Smooth muscle cell (in vitro differentiated cells): ENCODE measurements at regions not wholly inside any gene's neighbourhood (a gene's known extent, or its start where the extent isn't known, plus 50 kb on each side); places are given as distances from the start of the nearest gene placed in this dataset.

ENCODE experiments used
- DNase-seq: peaks from one replicate; lab custom pipeline; 2025; ENCODE audit not compliant: unreplicated experiment; lab: John Stamatoyannopoulos, UW
- H2AFZ ChIP-seq: fragments of 200-600 bp; sonication (generic); 2 replicates; pipeline ENCODE4 v1.6.0; 2016; ENCODE audit warnings: antibody characterized with exemption, low read depth, mild to moderate bottlenecking
- H3F3A ChIP-seq: fragments of 200-600 bp; sonication (generic); 2 replicates; pipeline ENCODE4 v1.6.0; 2017; ENCODE audit warnings: antibody characterized with exemption, low read depth
- H3K27ac ChIP-seq: fragments of 200-600 bp; sonication (generic); 2 replicates; pipeline ENCODE4 v1.5.1; 2016; ENCODE audit warnings: low read depth, mild to moderate bottlenecking
- H3K27me3 ChIP-seq: fragments of 200-600 bp; sonication (generic); 2 replicates; pipeline ENCODE4 v1.6.1; 2016; ENCODE audit warnings: low read depth, mild to moderate bottlenecking
- H3K36me3 ChIP-seq: fragments of 200-600 bp; sonication (generic); 2 replicates; pipeline ENCODE4 v1.5.1; 2016; ENCODE audit warnings: low read depth
- H3K4me1 ChIP-seq: fragments of 200-600 bp; sonication (generic); 2 replicates; pipeline ENCODE4 v1.5.1; 2016; ENCODE audit warnings: low read depth
- H3K4me2 ChIP-seq: fragments of 200-600 bp; sonication (generic); 2 replicates; pipeline ENCODE4 v1.6.0; 2016; ENCODE audit warnings: mild to moderate bottlenecking
- H3K4me3 ChIP-seq: fragments of 200-600 bp; sonication (generic); 2 replicates; pipeline ENCODE4 v1.5.1; 2016; ENCODE audit warnings: mild to moderate bottlenecking
- H3K79me2 ChIP-seq: fragments of 200-600 bp; sonication (generic); 2 replicates; pipeline ENCODE4 v1.6.0; 2016; ENCODE audit warnings: low read depth, mild to moderate bottlenecking
- H3K9ac ChIP-seq: fragments of 200-600 bp; sonication (generic); 2 replicates; pipeline ENCODE4 v1.6.0; 2016; ENCODE audit warnings: low read depth
- H3K9me3 ChIP-seq: fragments of 200-600 bp; sonication (generic); replicated peaks from 2 replicates; pipeline ENCODE4 v1.5.1; 2016; ENCODE audit warnings: low read depth
- H4K20me1 ChIP-seq: fragments of 200-600 bp; sonication (generic); 2 replicates; pipeline ENCODE4 v1.6.0; 2016; ENCODE audit warnings: low read depth
- WGBS: methylation state at CpG from one replicate; pipeline ENCODE4 v1.1.7; 2016; ENCODE audit warnings: low lambda C conversion rate; 5-methylcytosine and 5-hydroxymethylcytosine counted together
- TF ChIP-seq, protein P1 (sequence below): fragments of 200-600 bp; sonication (generic); IDR thresholded peaks from 2 replicates; pipeline ENCODE4 v1.5.1; 2017; ENCODE audit warnings: borderline replicate concordance, mild to moderate bottlenecking, antibody characterized with exemption; ENCODE audit not compliant: insufficient read depth, poor library complexity, severe bottlenecking

DNA sequence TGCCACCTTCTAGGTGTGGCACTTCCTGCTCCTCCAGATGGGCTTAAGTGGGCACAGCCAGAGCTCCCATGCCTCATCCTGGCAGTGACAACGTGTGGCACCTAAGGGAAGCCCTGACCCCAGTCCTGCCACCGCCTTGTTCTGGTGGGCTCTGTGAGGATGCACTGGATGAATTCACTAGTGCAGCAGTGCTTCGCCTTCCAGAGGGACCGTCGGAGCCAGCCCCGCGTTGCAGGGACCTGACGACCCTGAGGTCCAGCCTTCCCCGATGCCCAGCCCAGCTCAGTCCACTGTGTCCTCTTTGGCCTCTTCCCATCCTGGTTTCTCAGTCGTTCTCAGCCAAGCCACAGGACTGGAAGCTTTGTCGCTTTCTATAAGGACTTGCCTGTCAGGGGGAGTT is 399.8 kb downstream of the SEC14L1 start:
- no peaks in the 10 kb centered on the region for H3K36me3 ChIP-seq
- H3K27me3 ChIP-seq, result no peaks in the 10 kb centered on the region
- no peaks in the 10 kb centered on the region for H3F3A ChIP-seq
- no peak for DNase-seq
- 80% methylated on average over 11 of the region's 11 CpGs for WGBS
- H3K27ac ChIP-seq, result no peak overlapping the region
- H3K4me3 ChIP-seq, result no peak overlapping the region
- peaks cover 27% of the 10 kb centered on the region for H3K4me1 ChIP-seq
- no peaks in the 10 kb centered on the region for H3K9me3 ChIP-seq
- H3K4me2 ChIP-seq, result no peak overlapping the region
- TF ChIP-seq, protein P1, sequence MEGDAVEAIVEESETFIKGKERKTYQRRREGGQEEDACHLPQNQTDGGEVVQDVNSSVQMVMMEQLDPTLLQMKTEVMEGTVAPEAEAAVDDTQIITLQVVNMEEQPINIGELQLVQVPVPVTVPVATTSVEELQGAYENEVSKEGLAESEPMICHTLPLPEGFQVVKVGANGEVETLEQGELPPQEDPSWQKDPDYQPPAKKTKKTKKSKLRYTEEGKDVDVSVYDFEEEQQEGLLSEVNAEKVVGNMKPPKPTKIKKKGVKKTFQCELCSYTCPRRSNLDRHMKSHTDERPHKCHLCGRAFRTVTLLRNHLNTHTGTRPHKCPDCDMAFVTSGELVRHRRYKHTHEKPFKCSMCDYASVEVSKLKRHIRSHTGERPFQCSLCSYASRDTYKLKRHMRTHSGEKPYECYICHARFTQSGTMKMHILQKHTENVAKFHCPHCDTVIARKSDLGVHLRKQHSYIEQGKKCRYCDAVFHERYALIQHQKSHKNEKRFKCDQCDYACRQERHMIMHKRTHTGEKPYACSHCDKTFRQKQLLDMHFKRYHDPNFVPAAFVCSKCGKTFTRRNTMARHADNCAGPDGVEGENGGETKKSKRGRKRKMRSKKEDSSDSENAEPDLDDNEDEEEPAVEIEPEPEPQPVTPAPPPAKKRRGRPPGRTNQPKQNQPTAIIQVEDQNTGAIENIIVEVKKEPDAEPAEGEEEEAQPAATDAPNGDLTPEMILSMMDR, result no peak
- no peaks in the 10 kb centered on the region for H3K79me2 ChIP-seq
- H4K20me1 ChIP-seq, result no peaks in the 10 kb centered on the region
- no peak overlapping the region for H3K9ac ChIP-seq
- H2AFZ ChIP-seq, result no peak overlapping the region

DNA sequence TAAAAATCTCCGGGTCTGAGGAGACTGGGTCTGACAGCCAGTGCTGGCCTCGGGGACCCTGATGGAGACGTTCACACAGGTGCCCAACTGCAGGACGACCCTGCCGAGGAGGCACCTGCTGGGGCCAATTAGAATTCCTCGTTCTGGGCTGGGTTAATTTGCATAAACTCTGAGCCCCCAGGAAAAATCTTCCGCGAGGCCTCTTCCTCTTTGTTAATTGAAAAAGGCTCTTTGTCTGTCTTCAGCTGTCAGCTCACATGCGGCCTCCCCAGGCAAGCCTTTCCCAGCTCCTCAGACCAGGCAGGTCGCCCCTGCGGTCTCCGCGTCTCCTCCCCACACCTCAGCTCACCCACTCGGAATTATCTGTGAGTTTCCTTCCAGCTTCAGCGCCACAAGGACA is 400.2 kb downstream of the SEC14L1 start:
- DNase-seq, result no peak
- TF ChIP-seq, protein P1, result no peak
- no peak overlapping the region for H3K9ac ChIP-seq
- H4K20me1 ChIP-seq, result no peaks in the 10 kb centered on the region
- no peaks in the 10 kb centered on the region for H3K9me3 ChIP-seq
- no peaks in the 10 kb centered on the region for H3K36me3 ChIP-seq
- WGBS, result 45% methylated on average over 15 of the region's 15 CpGs
- H3K4me2 ChIP-seq, result no peak overlapping the region
- no peaks in the 10 kb centered on the region for H3K79me2 ChIP-seq
- H3K4me1 ChIP-seq, result peaks cover 27% of the 10 kb centered on the region
- no peaks in the 10 kb centered on the region for H3F3A ChIP-seq
- no peak overlapping the region for H3K27ac ChIP-seq
- no peak overlapping the region for H3K4me3 ChIP-seq
- H3K27me3 ChIP-seq, result no peaks in the 10 kb centered on the region
- no peak overlapping the region for H2AFZ ChIP-seq

DNA sequence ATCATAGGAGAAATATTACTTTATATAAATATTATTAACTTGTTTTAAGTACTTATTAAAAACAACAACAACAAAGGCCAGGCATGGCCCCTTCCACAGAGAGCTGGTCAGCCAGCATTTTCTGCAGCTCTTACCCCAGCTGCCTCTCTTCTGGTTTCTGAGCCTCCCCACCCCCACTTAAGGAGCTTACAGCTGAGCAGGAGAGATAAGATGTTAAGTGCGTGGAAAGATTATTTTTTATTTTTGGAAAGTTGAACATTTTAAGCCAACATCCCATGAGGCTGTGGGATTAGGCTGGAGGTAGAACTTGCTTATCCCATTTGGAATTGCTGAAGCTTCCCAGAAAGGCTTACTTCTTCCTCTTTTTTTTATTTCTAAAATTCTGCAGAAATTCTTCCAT is 401.2 kb downstream of the SEC14L1 start:
- Histone ChIP-seq H3K4me2 (peak overlapping the region; percentile 28), H2AFZ (no peak overlapping the region), H4K20me1 (no peaks in the 10 kb centered on the region), H3K79me2 (no peaks in the 10 kb centered on the region), H3F3A (no peaks in the 10 kb centered on the region), H3K9me3 (no peaks in the 10 kb centered on the region), H3K9ac (no peak overlapping the region), H3K27ac (no peak overlapping the region), H3K27me3 (no peaks in the 10 kb centered on the region), H3K4me1 (peaks cover 31% of the 10 kb centered on the region), H3K36me3 (no peaks in the 10 kb centered on the region), H3K4me3 (no peak overlapping the region)
- WGBS, result 4% methylated on average over 1 of the region's 1 CpG
- DNase-seq, result no peak
- TF ChIP-seq, protein P1, result no peak
